NCI-H2107 (cell line): ENCODE measurements at regions not wholly inside any gene's neighbourhood (a gene's known extent, or its start where the extent isn't known, plus 50 kb on each side); places are given as distances from the start of the nearest gene placed in this dataset.

ENCODE experiments used
- DNase-seq: peaks from one replicate; lab custom pipeline; 2025; lab: John Stamatoyannopoulos, UW

DNA sequence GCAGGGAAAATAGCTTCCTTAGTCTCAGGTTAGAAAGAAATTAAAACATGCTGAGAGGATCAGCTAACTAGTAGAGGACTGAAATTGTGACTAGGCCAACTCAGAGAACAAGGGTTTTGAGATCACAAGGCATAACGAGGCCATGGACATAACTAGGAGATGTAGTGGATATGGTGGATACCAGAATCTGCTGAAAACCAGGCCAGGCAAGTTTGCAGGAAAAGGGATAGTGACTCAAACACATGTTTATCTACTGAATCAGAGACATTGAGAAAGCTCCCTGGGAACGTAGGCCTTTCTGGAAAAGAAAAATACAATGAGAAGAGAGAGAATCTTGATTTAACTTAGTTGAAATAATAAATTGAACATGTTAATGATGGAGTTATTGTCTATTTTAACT lies 326.5 kb upstream of the GBE1 start:
- DNase-seq = no peak

- DNase-seq = no peak
These were observed 324.5 kb upstream of the GBE1 start for GRCh38 chr3:82085851-82086475.

- DNase-seq = no peak
These were observed 323.9 kb upstream of the GBE1 start for GRCh38 chr3:82085356-82085755.

GRCh38 chr3:82084824-82085223 lies 323.4 kb upstream of the GBE1 start:
- no peak for DNase-seq

- no peak for DNase-seq
These were observed 321.4 kb upstream of the GBE1 start for GRCh38 chr3:82082796-82083195.

DNA sequence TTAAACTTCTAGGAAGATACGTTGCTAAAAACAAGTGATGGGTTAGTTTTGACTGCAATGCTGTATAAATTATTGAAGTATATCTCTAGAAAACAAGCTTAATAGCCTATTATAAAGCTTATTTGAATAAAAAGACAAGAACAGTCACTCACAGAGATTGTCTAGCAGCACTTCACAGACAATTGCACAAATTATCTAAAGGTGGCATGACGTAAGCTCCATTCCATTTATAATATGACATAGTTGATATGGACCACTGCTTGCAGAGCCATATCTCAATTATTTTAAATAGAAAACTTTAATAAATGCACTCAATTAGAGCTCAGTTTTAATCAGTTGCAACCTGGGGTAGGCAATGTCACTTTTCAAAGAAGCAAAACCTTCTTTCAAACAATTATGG lies 319.9 kb upstream of the GBE1 start:
- DNase-seq = no peak

- no peak for DNase-seq
These were observed 319.3 kb upstream of the GBE1 start for GRCh38 chr3:82080792-82081191.

DNA sequence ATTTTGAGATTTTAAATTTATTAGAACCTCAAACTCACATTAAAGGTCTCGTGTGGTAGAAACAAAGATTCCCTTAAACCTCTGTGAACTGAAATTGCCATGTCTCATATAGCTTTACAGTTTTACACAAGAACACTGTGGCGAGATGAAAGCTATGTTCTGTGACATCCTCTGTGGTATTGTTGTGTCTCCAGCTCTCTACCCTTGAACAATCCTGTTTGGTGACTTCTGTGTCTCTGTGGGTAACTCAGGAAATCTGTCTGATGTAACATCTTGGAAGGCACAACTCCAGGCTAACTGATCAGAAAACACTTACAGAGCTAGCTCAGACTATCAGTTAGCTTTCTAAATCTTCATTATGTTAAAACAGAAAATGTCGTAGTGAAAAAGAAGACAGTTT lies 318.8 kb upstream of the GBE1 start:
- DNase-seq = no peak

- no peak for DNase-seq
These were observed 318.0 kb upstream of the GBE1 start for GRCh38 chr3:82079335-82079890.

DNA sequence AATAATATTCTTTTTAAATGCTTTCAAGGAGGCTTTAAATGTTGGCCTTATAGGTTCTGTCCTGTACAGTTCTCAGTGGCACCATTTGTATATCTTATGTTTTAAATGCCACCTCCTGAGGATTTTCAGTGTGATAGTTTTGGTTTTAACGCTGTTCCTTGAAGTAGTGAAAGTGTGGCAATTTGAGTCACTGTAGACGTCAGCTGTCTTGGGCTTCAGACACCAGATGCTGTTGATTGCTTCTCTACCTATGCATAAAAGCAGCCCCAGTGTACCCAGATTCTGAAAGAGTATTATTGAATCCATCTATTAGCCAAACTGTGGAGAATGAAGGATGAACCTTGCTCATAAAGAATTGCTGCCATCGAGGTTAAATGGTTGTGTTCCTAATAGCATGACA lies 316.8 kb upstream of the GBE1 start:
- DNase-seq = no peak

GRCh38 chr3:82067420-82067819 lies 306.0 kb upstream of the GBE1 start:
- peak; percentile 56 for DNase-seq

DNA sequence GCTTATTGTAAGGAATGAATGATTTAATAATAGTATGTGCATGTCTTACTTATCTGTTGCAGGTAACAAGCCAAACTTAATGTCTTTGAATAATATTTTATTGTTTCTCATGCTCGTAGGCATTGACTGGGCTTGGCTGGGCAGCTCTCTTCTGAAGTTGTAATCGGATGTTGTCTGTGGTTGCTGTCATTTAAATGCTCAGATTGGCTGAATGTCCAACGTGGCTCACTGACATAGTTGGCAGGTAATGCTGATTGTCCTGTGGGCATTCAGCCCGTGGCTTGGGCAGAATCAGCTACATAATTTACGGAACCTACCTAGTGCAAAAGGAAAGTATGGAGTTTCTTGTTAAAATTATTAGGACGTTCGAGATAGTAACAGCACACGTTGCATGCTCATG lies 297.4 kb upstream of the GBE1 start:
- DNase-seq = no peak

- DNase-seq = no peak
These were observed 294.3 kb upstream of the GBE1 start for GRCh38 chr3:82055792-82056191.

- no peak for DNase-seq
These were observed 293.4 kb upstream of the GBE1 start for GRCh38 chr3:82054849-82055248.

GRCh38 chr3:82053236-82053635 lies 291.8 kb upstream of the GBE1 start:
- no peak for DNase-seq

- DNase-seq = no peak
These were observed 288.9 kb upstream of the GBE1 start for GRCh38 chr3:82050382-82050781.

GRCh38 chr3:82048711-82049110 lies 287.3 kb upstream of the GBE1 start:
- no peak for DNase-seq

DNA sequence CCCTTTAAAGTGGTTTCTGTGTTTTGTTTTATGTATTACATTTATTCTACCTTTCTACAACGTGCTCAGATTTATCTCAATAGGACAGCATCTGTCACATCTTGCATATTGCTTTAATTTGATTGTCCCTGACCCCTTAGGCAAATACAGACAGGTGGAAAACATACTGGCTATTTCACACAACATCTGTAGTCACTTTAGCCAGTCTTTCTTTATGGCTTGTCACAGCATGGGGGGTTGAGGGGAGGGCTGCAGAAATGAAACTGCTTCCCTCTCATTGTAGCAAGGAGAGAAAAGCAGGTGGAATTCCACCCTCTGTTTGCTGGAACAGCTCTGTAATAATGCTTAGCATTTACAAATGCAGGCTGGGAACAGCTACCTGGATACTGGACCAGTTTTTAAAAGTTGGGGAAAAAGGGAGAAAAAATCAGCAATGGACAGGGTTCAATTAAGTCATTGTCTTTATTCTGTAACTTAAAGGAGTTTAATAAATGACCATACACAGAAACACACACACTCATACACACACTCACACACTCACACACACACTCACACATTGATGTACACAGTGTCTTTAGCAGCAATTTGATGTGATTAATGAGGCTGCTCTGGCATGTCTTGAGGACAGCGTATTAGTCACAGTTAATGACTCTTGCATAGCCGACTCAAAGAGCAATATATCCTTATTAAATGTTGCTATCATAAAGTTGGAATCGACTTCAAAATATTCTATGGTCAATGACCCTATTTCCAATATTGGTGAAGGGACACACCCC lies 283.7 kb upstream of the GBE1 start:
- DNase-seq = no peak

GRCh38 chr3:82038556-82038955 lies 277.1 kb upstream of the GBE1 start:
- DNase-seq = no peak

DNA sequence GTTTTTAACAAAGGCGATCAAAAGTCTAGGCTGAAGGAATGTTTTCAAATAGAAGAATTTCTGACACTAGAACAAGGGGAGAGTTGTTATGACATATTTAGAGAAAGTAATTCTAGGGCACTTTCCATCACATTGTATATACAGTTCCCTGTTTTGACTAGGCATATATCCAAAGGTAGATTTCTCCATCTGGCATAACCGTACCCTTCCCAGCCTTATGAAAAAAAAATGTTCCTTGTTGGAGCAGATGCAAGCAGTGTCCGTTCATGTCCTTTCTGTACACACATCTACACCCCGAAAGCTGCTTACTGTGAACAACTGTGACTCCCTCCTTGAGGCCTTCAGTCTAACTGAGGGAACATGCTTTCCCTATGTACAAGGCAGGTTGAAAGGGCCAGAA lies 271.7 kb upstream of the GBE1 start:
- DNase-seq = no peak

DNA sequence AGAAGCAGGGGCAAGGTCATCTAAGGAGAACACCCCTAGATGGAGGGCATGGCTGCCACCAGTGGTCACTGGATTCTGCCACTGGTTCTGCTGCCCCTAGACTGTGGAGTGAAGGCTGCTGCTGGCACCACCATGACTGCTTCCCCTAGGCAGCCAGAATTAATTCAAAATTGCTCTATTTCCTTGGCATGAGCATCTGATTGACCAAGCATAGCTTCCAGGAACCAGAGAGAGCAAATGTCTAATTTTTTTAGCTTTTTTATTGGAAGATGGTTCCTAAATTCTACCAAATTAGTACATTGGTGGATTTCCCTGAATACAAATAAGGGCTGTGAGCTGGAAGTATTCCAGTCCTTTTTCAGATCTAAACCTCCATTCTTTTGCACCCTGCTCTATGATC lies 270.2 kb upstream of the GBE1 start:
- no peak for DNase-seq

DNA sequence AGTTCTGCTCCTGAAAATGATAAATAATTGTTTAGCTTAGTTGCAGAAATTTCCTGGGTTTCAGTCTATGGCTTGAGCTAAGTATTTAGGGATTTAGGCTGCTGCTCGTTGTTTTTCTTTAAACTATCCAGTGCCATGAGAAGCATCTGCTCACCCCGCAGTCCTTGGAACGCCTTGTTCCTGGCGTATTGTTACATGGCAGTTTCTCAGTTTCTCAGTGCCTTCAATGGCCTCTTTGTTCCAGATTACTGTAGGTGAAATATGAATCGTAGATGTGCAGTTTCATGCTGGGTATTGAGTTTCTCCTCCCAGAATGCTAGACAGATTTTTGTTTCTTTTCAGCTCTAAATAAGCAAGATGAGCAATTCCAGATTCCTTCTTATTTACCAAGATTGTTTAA lies 269.5 kb upstream of the GBE1 start:
- DNase-seq = no peak

DNA sequence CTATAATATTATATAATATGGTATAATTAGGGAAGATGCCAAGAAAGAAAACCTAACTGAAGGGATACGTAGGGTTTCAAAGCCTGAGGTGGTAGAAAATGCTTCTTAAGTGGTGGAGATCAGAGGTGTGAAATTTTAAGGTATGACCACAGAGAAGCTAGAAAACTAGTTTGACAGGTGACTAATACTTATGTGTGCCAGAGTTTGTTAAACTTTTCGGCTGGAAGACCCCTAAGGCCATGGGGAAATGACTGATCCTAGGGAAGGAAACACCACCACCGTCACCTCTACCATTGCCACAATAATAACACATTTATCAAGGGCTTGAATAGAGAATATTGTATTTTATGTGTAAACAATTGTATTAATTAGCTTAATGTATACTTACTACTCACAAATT lies 261.4 kb upstream of the GBE1 start:
- DNase-seq = no peak

DNA sequence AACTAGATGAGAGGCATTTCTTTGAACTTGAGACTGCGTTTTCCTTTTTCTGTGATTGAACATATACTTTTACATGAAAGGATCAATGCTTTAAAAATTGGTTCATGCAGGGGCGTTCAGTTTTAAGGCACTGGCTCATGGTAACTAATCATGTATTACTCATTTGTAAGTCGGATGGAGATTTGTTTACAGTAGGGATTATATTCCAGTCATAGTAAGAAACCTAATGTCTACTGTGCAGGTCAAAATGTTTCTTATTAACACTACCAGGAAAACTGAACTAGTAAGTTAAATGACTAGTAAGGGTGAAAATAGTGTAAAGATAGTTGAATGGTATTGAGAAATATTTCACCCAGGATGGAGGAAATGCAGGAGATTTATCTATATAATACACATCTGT lies 258.8 kb upstream of the GBE1 start:
- no peak for DNase-seq
